CD4-positive, alpha-beta T cell treated with Interleukin-4 for 1 hour (primary cell): ENCODE measurements at regions not wholly inside any gene's neighbourhood (a gene's known extent, or its start where the extent isn't known, plus 50 kb on each side); places are given as distances from the start of the nearest gene placed in this dataset.

ENCODE experiments used
- DNase-seq, 2 donors: peaks; one replicate each; pipeline ENCODE4 v3.0.0-alpha.2; 2020 to 2022

DNA sequence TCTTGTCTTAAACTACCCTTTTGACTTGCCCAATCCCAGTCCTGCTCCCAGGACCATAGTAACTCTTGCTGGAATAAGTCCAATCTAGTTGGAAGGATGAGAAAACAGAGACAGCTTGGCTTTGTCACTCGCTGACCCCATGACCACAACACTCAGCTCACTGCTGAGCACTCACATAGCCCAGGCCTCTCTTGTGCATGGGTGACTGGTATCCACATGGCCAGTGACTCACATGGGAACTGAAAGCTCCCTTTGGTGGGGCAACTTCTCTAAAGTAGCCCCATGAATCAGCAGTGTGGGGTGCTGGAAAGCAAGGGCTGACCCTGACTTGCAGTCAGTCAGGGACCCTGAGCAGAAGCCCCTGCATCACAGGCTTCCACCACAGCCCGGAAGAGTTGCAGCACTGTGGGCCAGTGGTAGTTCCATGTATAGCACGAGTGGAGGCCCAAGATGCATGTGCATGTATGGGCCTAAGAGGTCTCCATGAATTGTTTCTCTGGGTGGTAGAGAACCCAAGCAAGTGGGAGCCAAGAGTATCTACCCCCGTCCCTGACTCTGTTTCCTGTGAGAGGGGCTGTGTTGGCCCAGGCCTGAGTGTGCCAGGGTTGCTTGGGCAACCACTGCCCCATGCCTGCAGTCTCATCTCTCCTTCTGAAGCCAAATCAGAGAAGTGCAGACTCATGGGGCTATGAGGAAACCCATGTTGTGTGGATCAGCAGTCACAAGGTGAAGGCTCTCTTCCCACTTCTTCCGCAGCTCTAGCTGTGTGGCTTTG, 62.1 kb upstream of the XCR1 start:
- DNase-seq = peak in 1 of 2 donors; percentile 88

DNA sequence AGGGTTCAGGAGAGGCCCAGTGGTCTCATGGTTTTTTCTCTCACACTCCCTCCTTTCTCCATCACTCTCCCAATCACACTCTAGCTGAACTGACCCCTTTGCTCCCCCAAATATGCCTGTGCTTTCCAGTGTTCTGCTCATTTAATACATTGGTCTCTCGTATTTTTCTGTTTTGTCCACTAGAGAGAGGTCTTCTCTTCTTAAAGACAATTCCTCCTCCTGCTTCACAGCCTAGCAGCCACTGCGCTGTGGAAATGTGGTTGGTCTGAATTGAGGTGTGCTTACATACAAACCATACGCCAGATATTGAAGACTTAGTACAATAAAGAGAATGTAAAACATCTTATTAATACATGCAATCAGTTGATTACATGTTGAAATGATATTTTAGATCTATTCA, 60.6 kb upstream of the XCR1 start:
- peak in 1 of 2 donors; percentile 49 for DNase-seq

DNA sequence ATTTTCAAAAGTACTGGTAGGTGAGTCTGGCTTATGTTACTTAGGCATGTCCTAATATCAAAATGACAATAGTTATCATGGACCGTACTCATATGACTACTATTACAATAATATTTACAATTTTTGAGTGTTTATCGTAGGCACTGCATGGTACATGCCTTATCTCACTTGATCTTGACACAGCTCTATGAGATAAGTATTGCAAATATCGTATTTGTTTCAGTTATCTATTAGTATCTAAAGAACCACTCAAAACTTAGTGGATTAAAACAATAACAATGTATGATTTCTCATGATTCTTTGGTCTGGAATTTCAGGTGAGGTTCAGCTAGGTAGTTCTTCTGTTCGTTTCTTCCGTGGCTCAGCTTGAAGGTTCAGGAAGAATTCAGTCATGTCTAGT, 59.7 kb upstream of the XCR1 start:
- DNase-seq = no peak

DNA sequence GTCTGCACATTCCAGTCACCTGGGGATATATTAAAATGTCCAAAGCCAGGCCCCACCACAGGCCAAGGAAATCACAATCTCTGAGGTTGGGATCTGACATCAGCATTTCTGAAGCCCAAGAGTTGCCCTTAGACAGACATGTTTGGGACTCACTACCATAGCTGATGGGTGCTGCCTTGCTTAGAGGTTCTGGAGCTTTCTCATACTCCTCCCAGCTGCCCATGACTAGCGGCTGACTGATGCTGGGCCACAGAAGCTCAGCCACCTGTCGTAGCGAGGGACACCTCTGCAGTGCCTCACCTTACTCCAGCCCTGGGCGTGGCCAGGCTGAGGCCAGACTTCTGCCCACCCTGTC, 58.8 kb upstream of the XCR1 start:
- DNase-seq = no peak

DNA sequence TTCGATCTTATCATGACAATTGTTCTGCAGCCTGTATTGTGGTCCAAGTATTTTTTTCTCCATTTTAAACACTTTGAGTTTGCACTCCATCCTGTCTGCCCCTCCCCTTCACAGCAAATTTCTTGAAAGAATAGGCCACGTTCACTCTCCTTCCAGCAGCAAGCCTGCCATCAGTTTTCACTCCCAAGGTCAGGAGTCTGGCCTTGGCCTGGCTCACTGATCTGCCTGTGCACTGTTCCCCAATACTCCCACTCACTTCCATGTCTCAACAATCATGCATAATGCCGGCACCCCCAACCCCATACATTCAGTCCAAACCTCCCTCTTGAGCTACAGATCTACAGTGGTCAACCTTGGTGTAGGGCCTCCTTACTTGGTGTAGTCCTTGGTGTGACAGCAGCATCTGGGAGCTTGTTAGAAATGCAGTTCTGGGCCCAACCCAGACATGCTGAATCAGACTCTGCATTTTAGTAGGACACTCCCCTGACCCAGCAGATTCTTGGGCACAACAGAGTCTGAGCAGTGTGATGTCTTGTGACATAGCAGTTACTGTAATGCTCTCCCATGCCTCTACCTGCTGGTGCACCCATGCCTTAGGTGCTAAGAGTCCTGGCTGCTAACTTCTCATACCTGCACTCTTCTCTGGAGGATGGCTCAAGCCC, 58.3 kb upstream of the XCR1 start:
- DNase-seq = no peak

DNA sequence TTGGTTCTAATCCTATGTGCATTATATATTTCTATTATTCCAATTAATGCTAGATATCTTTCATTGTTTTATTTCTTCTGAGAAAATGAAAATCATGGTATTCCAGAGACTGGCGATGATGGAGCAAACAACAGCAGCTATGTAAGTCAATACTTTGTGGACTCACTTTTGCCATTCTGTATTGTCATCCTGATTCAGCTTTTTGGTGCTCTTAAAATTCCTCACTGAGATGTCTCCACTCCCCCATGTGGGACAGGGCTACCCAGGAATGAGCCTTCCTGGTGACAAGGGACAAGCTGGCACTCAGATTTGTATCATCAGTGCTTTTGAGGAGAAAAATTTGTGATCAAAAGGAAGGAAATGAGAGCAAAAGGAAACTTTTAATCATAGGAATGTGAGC, 56.7 kb upstream of the XCR1 start:
- no peak for DNase-seq

DNA sequence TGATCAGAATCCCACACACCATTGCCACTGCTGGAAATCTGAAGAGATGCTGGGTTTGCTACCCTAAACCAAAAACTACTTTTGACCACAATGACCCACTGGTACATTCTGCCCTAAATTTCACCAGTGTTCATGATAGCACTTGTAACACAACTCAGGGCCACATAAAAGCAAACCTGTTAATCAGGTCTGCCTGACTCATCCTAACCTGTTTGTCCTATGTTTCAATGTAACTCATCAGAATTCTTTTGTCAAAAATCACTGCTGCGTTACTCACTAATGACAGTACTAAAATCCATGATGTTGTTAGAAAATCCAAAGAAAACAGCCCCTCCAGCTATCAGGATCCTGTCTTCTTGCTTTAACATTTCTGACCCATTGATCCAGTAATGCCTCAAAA, 55.6 kb upstream of the XCR1 start:
- no peak for DNase-seq

DNA sequence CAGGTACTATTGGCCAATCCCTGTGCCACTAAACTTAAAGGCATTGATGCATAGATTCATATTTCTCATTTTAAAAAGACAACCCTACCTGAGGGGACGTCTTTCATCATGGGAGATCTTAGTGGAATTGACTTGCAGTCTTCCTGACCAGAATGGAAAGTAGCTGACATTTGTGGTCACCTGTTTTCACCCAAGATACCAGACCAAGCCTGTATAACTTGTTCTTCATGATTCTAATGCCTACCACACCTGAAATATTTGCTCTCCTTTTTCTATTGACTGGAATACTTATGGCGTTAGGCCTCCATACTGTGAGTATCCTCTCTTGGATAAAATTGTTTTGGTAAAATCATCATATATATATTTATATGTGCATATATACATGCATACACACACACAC, 54.7 kb upstream of the XCR1 start:
- no peak for DNase-seq

DNA sequence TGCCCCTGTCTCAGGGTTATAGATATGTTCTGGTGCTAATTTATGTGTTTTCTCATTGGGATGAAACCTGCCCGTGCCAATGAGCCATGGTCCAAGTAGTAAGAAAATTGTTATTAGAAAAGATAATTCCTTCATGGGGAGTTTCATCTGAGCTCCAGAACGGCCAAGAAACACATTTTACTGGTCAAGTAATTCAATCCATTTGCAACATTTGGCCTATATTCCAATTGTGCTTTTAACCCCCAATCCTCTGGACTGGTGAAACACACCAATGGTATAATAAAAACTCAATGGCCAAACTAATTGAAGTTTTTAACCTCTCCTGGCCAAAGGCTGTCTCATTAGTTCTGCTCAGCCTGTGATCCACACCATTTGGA, 53.7 kb upstream of the XCR1 start:
- no peak for DNase-seq

DNA sequence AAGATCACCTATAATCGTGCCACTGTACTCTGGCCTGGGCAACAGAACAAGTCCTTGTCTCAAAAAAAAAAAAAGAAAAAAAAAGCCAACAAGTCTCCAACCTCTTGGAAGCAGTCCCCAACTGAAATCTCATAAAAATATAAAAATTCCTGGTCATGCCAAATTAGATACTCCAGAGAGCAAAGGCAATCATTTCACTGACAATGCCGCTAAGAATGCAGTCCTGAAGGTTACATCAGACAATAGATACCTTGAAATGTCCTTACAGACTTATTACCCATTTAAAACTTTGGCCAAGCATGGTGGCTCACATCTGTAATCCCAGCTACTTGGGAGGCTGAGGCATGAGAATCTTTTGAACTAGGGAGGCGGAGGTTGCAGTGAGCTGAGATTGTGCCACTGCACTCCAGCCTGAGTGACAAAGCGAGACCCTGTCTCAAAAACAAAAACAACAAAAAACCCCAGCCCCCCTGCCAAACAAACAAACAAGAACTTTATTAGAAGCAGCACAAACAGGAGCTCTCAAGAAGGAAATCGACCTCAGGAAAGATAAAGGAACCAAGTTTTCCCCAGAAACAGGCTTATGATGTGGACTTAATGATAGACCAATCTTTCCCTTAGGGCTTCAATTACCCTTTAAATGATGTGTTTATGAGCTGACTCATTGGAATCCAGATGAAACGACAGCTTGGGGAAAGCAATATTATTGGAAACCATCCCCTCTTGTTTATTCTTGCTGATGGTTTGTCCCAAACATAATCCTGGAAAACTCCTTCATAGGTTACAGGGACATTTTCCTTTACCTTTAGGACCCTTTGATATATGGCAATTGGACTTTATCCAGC, 53.1 kb upstream of the XCR1 start:
- no peak for DNase-seq

DNA sequence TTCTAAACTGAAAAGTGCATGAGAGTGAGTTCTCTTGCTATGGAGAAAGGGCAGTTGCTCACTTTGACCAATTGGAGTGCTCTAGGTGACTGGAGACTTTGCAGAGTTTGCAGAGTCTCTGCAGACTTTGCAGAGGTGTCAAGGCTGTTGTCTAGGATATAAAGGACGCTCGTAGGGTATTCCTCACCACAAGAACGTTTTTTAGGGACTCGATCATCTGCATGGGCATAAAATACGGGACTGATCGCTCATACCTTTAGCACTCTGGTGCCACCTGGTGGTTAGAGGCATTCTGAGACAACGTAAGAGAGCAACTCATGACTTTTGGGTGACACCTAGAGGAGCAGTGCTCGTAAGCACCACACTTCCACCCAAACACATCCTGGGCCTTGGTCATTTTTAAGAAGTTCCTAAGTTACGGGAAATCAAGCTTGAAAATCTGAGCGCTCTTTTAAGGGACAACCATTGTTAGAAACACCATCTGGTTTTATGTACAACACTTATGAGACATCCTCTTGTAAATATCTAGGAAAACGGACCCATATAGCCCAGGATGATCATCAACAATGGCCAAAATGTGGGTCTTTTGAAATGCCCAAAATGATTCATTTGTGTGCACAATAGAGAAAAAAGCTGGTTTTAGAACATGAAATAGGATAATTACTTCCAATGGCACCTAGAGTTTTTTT, 51.6 kb upstream of the XCR1 start:
- peak; percentile 89 to 91 for DNase-seq
